ENCODE measurements at regions not wholly inside any gene's neighbourhood (a gene's known extent, or its start where the extent isn't known, plus 50 kb on each side); places are given as distances from the start of the nearest gene placed in this dataset.
A peak's percentile ranks its signal among the peaks of the same experiment; 100 is the strongest.

DNA sequence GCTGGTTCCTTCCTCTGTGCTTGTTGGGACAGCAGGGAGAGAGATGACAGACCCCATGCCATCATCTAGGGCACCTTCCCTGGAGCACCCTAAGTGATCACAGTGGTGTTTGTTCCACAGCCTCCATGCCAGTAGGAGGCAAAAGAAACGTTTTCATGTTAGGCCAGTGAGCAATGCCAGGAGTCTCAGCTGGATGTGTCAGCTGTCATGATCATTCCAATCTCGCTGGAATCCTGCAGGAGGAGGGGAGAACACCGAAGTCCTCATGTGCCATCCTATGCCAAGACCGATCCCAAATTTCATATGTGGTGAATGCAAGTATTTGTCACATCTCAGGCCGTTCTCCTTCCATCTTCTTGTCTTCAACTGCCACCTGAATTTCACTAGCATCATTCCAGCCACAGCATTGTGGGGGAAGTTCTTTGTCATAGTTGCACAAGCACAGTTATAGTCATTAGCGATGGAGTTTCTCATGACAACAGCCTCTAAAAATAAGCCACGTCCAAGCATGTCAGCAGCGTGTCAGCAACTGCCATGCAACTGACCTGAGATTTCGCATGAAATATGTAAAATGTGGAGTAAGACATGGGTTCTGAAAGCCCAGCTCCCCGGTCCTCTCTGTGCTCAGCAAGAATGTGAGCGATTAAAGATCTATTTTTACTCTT, 97.2 kb upstream of the DNAH5 start:
- TF ChIP-seq, protein P1, sequence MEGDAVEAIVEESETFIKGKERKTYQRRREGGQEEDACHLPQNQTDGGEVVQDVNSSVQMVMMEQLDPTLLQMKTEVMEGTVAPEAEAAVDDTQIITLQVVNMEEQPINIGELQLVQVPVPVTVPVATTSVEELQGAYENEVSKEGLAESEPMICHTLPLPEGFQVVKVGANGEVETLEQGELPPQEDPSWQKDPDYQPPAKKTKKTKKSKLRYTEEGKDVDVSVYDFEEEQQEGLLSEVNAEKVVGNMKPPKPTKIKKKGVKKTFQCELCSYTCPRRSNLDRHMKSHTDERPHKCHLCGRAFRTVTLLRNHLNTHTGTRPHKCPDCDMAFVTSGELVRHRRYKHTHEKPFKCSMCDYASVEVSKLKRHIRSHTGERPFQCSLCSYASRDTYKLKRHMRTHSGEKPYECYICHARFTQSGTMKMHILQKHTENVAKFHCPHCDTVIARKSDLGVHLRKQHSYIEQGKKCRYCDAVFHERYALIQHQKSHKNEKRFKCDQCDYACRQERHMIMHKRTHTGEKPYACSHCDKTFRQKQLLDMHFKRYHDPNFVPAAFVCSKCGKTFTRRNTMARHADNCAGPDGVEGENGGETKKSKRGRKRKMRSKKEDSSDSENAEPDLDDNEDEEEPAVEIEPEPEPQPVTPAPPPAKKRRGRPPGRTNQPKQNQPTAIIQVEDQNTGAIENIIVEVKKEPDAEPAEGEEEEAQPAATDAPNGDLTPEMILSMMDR (IDR thresholded peaks at IDR 0.05; ENCODE audit: unreplicated experiment), result no peak
- no peak overlapping the region for H3K4me3 Mint-ChIP-seq (ENCODE audit: unreplicated experiment)
- DNase-seq (ENCODE audit: unreplicated experiment), result no peak
- no TSS peak for BruUV-seq (replicated peaks)
- intact Hi-C loops (cut with micrococcal nuclease), result no loop called here
- ChIA-PET CTCF (interaction anchor here (1.3 kb wide), 1 partner anchor 12 kb away, joined by 9 read pairs; no protein-coding TSS in a partner anchor), POLR2A (no interaction called here)
- no peak overlapping the region for H3K27ac Mint-ChIP-seq (ENCODE audit: low read depth, unreplicated experiment)
- H3K9me3 Mint-ChIP-seq (ENCODE audit: unreplicated experiment), result no peaks in the 10 kb centered on the region
- H3K27me3 Mint-ChIP-seq (ENCODE audit: insufficient read depth, unreplicated experiment), result no peaks in the 10 kb centered on the region
- peaks cover 19% of the 10 kb centered on the region for H3K4me1 Mint-ChIP-seq (ENCODE audit: insufficient read depth, unreplicated experiment)
- H3K36me3 Mint-ChIP-seq (ENCODE audit: insufficient read depth, unreplicated experiment), result no peaks in the 10 kb centered on the region

DNA sequence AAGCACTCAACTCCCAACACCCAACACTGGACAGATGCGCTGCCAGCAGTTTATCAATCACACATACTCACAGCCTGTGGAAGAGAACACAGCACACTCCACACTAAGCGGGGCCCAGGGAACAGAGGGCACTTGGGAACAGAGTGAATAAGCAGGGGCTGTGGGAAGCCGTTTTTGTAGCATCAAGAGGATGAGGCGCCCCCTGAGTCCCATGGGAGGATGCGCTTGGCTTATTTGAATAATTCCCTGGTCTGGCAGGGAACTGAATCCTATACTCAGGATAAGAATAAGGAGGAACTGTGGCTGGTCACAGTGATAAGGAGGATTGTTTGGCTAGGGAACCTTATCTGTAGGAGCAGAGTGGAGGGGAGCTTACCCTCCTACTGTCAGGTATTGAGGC, 96.1 kb upstream of the DNAH5 start:
- Mint-ChIP-seq H3K36me3 (ENCODE audit: insufficient read depth, unreplicated experiment) (no peaks in the 10 kb centered on the region), H3K9me3 (ENCODE audit: unreplicated experiment) (no peaks in the 10 kb centered on the region), H3K4me1 (ENCODE audit: insufficient read depth, unreplicated experiment) (peaks cover 29% of the 10 kb centered on the region), H3K27me3 (ENCODE audit: insufficient read depth, unreplicated experiment) (no peaks in the 10 kb centered on the region), H3K27ac (ENCODE audit: low read depth, unreplicated experiment) (no peak overlapping the region), H3K4me3 (ENCODE audit: unreplicated experiment) (no peak overlapping the region)
- BruUV-seq (replicated peaks), result no TSS peak
- TF ChIP-seq, protein P1 (IDR thresholded peaks at IDR 0.05; ENCODE audit: unreplicated experiment), result no peak
- ChIA-PET CTCF (interaction anchor here (0.8 kb wide), 1 partner anchor 322 kb away, joined by 3 read pairs; no protein-coding TSS in a partner anchor), POLR2A (no interaction called here)
- DNase-seq (ENCODE audit: unreplicated experiment), result no peak
- intact Hi-C loops (cut with micrococcal nuclease), result no loop called here

DNA sequence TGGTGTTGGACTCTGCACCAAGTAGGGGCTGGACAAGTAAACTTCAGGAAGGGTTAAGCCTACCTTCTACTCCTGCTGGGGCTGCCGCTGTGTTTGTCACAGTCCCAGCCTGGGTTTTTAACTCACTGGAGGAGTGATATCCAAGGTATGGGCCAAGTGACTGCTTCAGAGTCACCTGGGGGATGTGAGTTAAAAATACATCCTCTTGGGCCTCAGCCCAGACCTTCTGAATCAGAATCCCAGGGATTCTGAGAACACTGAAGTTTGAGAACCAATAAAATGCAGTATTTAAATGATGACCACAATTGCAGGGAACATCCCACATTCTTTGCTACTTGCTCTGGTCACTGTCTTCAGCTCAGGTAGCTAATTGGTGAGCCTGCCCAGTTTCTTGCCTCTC, 95.1 kb upstream of the DNAH5 start:
- H3K4me1 Mint-ChIP-seq (ENCODE audit: insufficient read depth, unreplicated experiment), result peaks cover 33% of the 10 kb centered on the region
- no TSS peak for BruUV-seq (replicated peaks)
- H3K9me3 Mint-ChIP-seq (ENCODE audit: unreplicated experiment), result no peaks in the 10 kb centered on the region
- no peaks in the 10 kb centered on the region for H3K27me3 Mint-ChIP-seq (ENCODE audit: insufficient read depth, unreplicated experiment)
- no peak overlapping the region for H3K4me3 Mint-ChIP-seq (ENCODE audit: unreplicated experiment)
- H3K27ac Mint-ChIP-seq (ENCODE audit: low read depth, unreplicated experiment), result peak overlapping the region; percentile 17
- TF ChIP-seq, protein P1 (IDR thresholded peaks at IDR 0.05; ENCODE audit: unreplicated experiment), result no peak
- no peaks in the 10 kb centered on the region for H3K36me3 Mint-ChIP-seq (ENCODE audit: insufficient read depth, unreplicated experiment)
- intact Hi-C loops (cut with micrococcal nuclease), result loop anchor here (5.0 kb wide), 1 partner anchor 103 kb away; the partner anchor contains the start of gene TRIO
- ChIA-PET CTCF (interaction anchor here (0.7 to 0.8 kb wide), 2 partner anchors 203 to 323 kb away, joined by 3 read pairs; no protein-coding TSS in a partner anchor), POLR2A (no interaction called here)
- DNase-seq (ENCODE audit: unreplicated experiment), result peak; percentile 59

DNA sequence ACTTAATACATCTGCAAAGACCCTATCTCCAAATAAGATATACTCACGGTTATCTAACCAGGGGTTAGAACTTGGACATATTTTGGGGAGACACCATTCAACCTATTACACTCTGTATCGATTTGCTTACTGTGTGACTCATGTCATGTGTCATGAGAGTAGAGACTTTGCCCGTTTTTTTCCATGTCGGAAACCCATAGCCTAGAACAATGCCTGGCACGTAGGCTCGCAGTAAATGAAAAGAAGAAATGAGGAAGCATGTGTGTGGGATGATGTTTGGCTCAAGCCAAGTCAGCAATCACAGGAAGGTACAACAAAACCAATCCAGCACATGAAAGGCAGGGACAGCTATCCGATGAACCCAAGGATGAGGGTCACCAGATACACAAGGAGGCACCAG, 94.6 kb upstream of the DNAH5 start:
- no TSS peak for BruUV-seq (replicated peaks)

More for the DNA sequence above, 94.6 kb upstream of the DNAH5 start:
- ChIA-PET CTCF (interaction anchor here (0.7 to 1.6 kb wide), 2 partner anchors 203 to 231 kb away, joined by 3 to 7 read pairs; no protein-coding TSS in a partner anchor), POLR2A (no interaction called here)
- Mint-ChIP-seq H3K27ac (ENCODE audit: low read depth, unreplicated experiment) (peak overlapping the region; percentile 17), H3K27me3 (ENCODE audit: insufficient read depth, unreplicated experiment) (no peaks in the 10 kb centered on the region), H3K9me3 (ENCODE audit: unreplicated experiment) (no peaks in the 10 kb centered on the region), H3K4me1 (ENCODE audit: insufficient read depth, unreplicated experiment) (peaks cover 33% of the 10 kb centered on the region), H3K36me3 (ENCODE audit: insufficient read depth, unreplicated experiment) (no peaks in the 10 kb centered on the region), H3K4me3 (ENCODE audit: unreplicated experiment) (no peak overlapping the region)
- TF ChIP-seq, protein P1 (IDR thresholded peaks at IDR 0.05; ENCODE audit: unreplicated experiment), result no peak
- peak; percentile 41 for DNase-seq (ENCODE audit: unreplicated experiment)
- intact Hi-C loops (cut with micrococcal nuclease), result loop anchor here (5.0 kb wide), 1 partner anchor 103 kb away; the partner anchor contains the start of gene TRIO

Measured in MCF 10A (cell line).